Nephron (organoid): ENCODE measurements at regions not wholly inside any gene's neighbourhood (a gene's known extent, or its start where the extent isn't known, plus 50 kb on each side); places are given as distances from the start of the nearest gene placed in this dataset.
"Not testable (repeated sequence)": the region's sequence is repeated elsewhere in the genome, so short reads cannot be mapped to it uniquely, and the experiment has no call there.

Source experiments
- H3K27ac Mint-ChIP-seq, 3 experiments: 2 replicates each; pipeline ENCODE4 v1.8.0; 2020; ENCODE audit warnings: mixed read lengths in 3 of 3, mild to moderate bottlenecking in 2 of 3, moderate library complexity in 1 of 3
- H3K27me3 Mint-ChIP-seq: 2 replicates; pipeline ENCODE4 v1.8.0; 2021; ENCODE audit warnings: low read depth, mild to moderate bottlenecking, moderate library complexity, mixed read lengths
- H3K36me3 Mint-ChIP-seq: 2 replicates; pipeline ENCODE4 v1.8.0; 2020; ENCODE audit warnings: low read depth, mixed read lengths
- H3K4me1 Mint-ChIP-seq: 2 replicates; pipeline ENCODE4 v1.8.0; 2020; ENCODE audit warnings: mixed read lengths
- H3K4me3 Mint-ChIP-seq, 3 experiments: 2 replicates each; pipeline ENCODE4 v1.8.0; 2020; ENCODE audit warnings: mild to moderate bottlenecking in 3 of 3, mixed read lengths in 3 of 3, moderate library complexity in 2 of 3
- H3K9me3 Mint-ChIP-seq: 2 replicates; pipeline ENCODE4 v1.8.0; 2020; ENCODE audit warnings: mixed read lengths
- TF ChIP-seq, protein P1 (sequence below), 3 experiments: fragments of 200-600 bp; sonication (generic); IDR thresholded peaks; one replicate each; pipeline ENCODE4 v1.5.0; 2021; ENCODE audit warnings: antibody characterized with exemption in 3 of 3; ENCODE audit not compliant: unreplicated experiment in 3 of 3

DNA sequence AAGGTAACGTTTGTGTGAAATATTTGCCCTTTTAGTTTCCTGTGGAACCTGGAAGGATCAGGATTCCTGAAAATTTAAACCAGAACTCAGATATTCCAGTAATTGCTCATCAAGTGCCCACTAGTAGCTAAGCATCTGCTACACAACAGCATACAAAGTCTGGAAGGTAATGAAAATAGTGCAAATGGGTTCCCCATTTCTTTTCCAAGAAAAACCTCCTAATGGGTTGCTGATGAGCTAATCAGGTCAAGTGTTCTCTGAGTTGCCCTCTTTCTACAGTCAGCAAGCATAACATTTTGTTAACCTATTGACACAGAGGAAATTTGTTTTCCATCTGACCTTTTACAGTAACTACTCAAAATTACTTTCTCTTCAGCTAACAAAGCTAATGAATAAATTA, 83.6 kb upstream of the PMCH start:
- no peaks in the 10 kb centered on the region for H3K4me1 Mint-ChIP-seq
- no peaks in the 10 kb centered on the region for H3K36me3 Mint-ChIP-seq
- no peak overlapping the region for H3K4me3 Mint-ChIP-seq
- H3K27me3 Mint-ChIP-seq, result no peaks in the 10 kb centered on the region
- peaks cover 7% of the 10 kb centered on the region for H3K9me3 Mint-ChIP-seq
- TF ChIP-seq, protein P1, sequence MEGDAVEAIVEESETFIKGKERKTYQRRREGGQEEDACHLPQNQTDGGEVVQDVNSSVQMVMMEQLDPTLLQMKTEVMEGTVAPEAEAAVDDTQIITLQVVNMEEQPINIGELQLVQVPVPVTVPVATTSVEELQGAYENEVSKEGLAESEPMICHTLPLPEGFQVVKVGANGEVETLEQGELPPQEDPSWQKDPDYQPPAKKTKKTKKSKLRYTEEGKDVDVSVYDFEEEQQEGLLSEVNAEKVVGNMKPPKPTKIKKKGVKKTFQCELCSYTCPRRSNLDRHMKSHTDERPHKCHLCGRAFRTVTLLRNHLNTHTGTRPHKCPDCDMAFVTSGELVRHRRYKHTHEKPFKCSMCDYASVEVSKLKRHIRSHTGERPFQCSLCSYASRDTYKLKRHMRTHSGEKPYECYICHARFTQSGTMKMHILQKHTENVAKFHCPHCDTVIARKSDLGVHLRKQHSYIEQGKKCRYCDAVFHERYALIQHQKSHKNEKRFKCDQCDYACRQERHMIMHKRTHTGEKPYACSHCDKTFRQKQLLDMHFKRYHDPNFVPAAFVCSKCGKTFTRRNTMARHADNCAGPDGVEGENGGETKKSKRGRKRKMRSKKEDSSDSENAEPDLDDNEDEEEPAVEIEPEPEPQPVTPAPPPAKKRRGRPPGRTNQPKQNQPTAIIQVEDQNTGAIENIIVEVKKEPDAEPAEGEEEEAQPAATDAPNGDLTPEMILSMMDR (IDR thresholded peaks at IDR 0.05; ENCODE audit: unreplicated experiment in 3 of 3), result no peak
- H3K27ac Mint-ChIP-seq, result no peak overlapping the region

DNA sequence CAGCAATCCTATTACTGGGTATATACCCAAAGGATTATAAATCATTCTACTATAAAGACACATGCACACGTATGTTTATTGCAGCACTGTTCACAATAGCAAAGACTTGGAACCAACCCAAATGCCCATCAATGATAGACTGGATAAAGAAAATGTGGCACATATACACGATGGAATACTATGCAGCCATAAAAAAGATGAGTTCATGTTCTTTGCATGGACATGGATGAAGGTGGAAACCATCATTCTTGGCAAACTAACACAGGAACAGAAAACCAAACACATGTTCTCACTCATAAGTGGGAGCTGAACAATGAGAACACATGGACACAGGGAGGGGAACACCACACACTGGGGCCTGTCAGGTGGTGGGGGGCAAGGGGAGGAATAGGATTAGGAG, 58.1 kb upstream of the PMCH start:
- not testable (repeated sequence) for H3K27me3 Mint-ChIP-seq, H3K4me1 Mint-ChIP-seq, H3K4me3 Mint-ChIP-seq, H3K27ac Mint-ChIP-seq, H3K36me3 Mint-ChIP-seq
- peaks cover 20% of the 10 kb centered on the region for H3K9me3 Mint-ChIP-seq

DNA sequence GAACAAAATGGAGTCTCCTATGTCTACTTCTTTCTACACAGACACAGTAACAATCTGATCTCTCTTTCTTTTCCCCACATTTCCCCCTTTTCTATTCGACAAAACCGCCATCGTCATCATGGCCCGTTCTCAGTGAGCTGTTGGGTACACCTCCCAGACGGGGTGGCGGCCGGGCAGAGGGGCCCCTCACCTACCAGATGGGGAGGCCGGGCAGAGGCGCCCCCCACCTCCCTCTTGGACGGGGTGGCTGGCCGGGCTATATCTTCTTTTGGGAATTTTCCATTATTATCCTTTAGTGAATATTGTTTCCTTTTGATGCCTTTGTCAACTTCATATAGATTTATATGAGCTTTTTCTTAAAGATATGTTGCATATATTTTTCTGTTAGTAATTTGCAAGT, 53.4 kb upstream of the PMCH start:
- H3K9me3 Mint-ChIP-seq, result peaks cover 20% of the 10 kb centered on the region

DNA sequence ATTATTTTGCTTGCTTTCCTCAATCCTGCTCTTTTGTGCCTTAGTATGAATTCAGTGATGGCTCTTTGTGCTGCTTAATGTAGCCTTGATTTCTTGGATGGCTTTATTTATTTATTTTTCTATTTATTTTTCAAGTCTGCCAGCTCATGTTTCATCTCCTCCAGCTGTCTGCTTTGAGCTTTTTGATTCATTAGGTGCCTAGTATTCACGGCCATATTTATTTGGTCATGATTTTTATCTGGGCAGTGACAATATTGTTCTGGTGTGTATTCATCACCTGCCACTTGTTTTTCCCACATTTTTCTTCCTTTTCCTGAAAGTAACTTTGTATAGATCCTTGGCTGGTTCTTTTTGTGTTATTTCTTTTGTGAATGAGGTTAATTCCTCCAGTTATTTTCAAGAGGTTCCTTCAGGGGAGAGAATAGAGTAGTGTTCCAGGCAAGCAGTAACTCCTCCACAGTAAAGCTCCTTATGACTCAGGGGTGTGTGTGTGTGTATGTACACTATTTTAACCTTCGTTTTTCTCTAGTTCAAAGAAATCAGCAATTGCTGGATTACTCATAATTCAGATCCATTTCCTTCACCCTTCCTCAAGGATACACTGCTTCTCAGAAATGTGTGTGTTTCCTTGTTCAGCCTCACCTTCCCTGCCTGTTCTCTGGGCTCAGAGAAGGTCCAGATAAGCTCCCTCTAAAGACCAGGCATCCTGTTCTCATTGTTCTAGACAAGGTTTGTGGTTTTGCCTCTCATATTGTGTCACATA, 51.6 kb upstream of the PMCH start:
- H3K9me3 Mint-ChIP-seq, result peaks cover 22% of the 10 kb centered on the region
- H3K36me3 Mint-ChIP-seq, result no peaks in the 10 kb centered on the region
- no peak overlapping the region for H3K4me3 Mint-ChIP-seq
- H3K27ac Mint-ChIP-seq, result peak overlapping the region in 2 of 3 experiments; percentile 46 to 72
- H3K27me3 Mint-ChIP-seq, result no peaks in the 10 kb centered on the region
- peaks cover 10% of the 10 kb centered on the region for H3K4me1 Mint-ChIP-seq
- TF ChIP-seq, protein P1 (IDR thresholded peaks at IDR 0.05; ENCODE audit: unreplicated experiment in 3 of 3), result no peak

More for the DNA sequence above, 53.4 kb upstream of the PMCH start:
- H3K27ac Mint-ChIP-seq, H3K4me3 Mint-ChIP-seq, H3K27me3 Mint-ChIP-seq, H3K4me1 Mint-ChIP-seq, H3K36me3 Mint-ChIP-seq: not testable (repeated sequence)
